Forelimb muscle (tissue), 1 donor: ENCODE measurements at regions not wholly inside any gene's neighbourhood (a gene's known extent, or its start where the extent isn't known, plus 50 kb on each side); places are given as distances from the start of the nearest gene placed in this dataset.

Experiments
- DNase-seq: peaks from one replicate; pipeline ENCODE4 v3.0.0-alpha.2; 2013; ENCODE audit warnings: low read depth

- DNase-seq: no peak
Observed at GRCh38 chr6:71123051-71123450, 165.6 kb upstream of the OGFRL1 start.

DNA sequence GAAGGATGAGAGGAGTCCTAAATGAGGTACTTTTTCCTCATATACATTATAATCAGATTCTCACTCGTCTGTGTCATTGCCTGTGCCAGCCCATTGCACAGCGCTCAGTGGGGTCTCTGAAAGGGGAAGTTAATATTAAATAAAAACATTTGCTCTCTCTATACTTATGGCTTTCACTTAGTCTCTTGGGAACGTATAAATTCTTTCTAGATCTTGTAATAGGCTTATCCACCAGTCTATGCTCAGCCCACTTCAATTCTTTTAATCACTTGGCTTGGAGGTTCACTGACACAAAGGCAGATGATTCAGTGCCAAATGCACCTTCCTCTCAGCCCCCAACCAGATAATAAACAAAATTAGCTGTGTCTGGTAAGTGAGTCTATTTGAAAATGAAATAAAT, 164.3 kb upstream of the OGFRL1 start:
- DNase-seq: no peak

- DNase-seq: no peak
Observed at GRCh38 chr6:71125216-71125615, 163.4 kb upstream of the OGFRL1 start.

- DNase-seq: no peak
Observed at GRCh38 chr6:71126506-71126905, 162.1 kb upstream of the OGFRL1 start.

GRCh38 chr6:71127374-71127773, 161.2 kb upstream of the OGFRL1 start:
- DNase-seq: no peak

- DNase-seq: no peak
Observed at GRCh38 chr6:71130277-71130676, 158.3 kb upstream of the OGFRL1 start.

DNA sequence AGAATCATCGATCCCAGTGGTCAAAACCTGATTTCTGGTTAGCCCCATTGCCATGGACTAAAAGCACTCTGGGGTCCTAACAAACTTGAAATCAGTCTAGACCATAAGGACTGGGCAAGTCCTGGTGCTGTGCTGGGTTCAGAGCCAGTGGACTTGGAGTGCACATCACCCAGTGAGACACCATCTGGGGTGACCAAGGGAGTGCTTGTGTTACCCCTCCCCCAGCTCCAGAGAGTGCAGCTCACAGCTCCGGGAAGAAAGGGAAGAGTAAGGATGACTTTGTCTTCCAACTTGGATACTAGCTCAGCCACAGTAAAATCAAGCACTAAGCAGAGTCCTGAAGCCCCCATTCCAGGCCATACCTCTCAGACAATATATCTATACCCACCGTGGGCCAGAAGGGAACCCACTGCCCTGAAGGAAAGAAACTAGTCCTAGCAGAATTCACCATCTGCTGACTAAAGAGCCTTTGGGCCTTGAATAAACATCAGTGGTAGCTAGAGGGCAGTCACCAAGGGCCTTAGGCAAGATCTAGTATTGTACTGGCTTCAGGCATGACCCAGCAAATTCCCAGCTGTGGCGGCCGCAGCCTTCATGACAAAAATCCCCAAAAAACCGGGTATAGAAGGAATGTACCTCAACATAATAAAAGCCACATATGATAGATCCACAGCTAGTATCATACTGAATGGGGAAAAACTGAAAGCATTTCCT, 153.5 kb upstream of the OGFRL1 start:
- DNase-seq: no peak

DNA sequence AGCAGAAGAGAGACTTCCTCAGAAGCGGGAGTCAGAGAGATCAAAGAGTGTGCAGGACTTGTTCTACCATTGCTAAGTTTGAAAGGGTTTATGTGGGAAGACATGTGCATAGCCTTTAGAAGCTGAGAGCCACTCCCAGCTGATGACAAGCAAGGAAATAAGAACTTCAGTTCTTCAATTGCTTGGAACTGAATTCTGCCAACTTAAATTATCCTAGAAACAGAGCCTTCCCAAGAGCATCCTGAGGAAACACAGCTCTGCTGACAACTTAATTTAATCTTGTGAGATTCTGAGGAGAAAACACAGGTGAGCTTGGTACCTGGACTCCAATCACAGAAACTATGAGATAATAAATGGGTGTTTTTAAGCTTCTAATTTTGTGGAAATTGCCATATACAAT, 150.6 kb upstream of the OGFRL1 start:
- DNase-seq: peak; percentile 19

GRCh38 chr6:71138376-71138775, 150.2 kb upstream of the OGFRL1 start:
- DNase-seq: peak; percentile 46

GRCh38 chr6:71139249-71139648, 149.4 kb upstream of the OGFRL1 start:
- DNase-seq: no peak

DNA sequence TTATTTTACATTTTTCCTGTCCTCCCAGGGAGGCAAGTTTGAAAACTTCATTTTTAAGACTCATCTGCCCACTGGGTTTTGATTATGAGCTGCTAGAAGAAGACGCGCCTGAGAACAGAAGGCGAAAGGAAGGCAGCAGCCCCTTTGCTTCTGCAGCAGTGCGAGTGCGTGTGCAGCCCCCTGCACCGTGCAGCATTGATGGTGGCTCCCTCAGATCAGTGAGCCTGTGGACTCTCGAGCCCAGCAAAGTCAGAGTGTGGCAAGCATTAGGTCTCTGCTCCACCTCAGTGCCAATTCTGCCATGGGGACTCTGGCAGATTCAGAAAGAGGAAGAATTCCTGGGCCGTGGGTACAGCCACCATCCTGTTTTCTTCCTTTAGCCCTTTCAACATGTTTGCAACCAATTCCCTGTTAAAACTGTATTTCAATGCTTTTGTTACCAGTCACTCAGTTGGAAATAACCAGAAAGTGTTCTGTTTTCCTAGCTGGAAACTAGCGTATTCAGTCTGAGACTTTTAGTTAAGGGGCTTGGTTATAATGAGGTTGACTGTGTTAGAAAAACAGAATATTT, 134.8 kb upstream of the OGFRL1 start:
- DNase-seq: no peak

- DNase-seq: no peak
Observed at GRCh38 chr6:71157345-71157744, 131.3 kb upstream of the OGFRL1 start.

- no peak for DNase-seq
Observed at GRCh38 chr6:71164890-71165289, 123.7 kb upstream of the OGFRL1 start.

- no peak for DNase-seq
Observed at GRCh38 chr6:71168233-71168765, 120.3 kb upstream of the OGFRL1 start.

- DNase-seq: no peak
Observed at GRCh38 chr6:71171497-71172070, 117.0 kb upstream of the OGFRL1 start.

- DNase-seq: no peak
Observed at GRCh38 chr6:71179249-71179885, 109.2 kb upstream of the OGFRL1 start.

DNA sequence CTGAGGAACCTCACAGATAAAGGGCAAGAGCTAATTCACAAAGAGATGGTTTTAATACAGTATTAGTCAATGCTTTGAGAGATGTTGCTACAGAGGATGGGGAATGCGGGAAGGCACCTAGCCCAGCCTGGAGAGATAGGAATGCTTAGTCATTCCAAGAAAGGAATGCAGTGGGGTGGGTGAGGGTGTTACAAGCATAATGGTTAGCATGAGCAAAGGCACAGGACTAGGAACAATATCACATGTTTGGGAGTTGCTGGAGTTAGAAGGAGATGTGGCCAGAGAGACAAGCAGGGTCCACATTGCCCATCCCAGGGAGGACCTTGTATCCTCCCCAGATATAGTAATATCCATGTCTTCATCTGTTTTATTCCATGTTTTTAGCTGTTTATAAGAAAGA, 107.0 kb upstream of the OGFRL1 start:
- no peak for DNase-seq

DNA sequence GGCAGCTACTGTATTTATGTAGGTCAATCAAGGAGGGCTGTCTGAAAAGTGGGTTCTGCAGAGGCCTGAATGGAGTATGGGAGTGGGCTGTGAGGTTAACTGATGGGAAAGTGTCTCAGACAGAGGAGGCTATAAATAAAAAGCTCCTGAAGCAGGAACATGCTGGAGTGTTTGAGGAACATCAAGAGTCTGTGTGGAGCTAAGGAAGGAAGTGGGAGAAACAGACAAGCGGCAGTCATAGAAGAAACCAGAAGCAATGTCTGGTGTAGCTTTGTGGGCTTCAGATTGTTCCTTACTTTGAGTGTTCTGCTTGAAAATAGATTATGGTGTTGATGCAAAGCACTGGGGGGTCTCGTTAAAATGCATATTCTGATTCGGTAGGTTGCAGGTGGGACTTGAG, 101.5 kb upstream of the OGFRL1 start:
- no peak for DNase-seq

- peak; percentile 8 for DNase-seq
Observed at GRCh38 chr6:71190809-71191208, 97.8 kb upstream of the OGFRL1 start.

DNA sequence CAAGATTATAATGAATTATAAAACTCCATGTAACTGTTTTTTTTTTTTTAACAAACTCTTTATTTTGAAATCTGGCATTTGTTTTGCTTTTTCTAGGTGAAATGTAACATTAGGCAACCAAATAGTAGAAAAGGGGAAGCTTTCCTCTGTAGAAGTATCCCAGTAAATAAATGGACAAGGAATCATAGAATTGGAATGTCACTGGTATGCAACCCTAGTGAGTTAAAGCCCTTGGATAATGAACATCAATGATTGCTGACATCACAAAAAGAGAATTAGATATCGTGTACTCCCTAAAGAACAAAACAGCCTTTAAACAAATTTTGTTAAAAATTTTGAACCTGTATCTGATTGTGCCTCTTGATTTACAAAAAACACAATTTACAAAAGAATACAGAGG, 93.9 kb upstream of the OGFRL1 start:
- no peak for DNase-seq

DNA sequence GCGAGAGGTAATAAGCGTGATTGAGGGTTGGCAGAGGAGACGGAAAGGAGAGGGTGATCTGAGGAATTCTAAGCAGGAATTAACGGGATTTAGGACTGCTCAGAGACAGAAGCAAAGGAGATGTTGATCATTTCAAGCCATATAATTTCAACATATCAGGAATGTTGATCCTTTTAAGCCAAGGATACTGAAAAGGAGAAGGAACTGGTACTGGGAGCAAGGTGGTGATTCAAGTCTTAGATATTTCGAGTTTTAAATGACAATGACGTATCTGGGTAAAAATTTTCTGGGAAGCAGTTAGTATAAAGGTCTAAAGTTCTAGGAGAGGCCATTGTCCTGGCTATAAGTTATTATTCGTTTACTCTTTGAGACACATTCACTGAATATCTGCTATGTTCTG, 91.3 kb upstream of the OGFRL1 start:
- DNase-seq: no peak

GRCh38 chr6:71197780-71198179, 90.8 kb upstream of the OGFRL1 start:
- DNase-seq: no peak

- DNase-seq: no peak
Observed at GRCh38 chr6:71198908-71199307, 89.7 kb upstream of the OGFRL1 start.
